ENCODE measurements at regions not wholly inside any gene's neighbourhood (a gene's known extent, or its start where the extent isn't known, plus 50 kb on each side); places are given as distances from the start of the nearest gene placed in this dataset.

GRCh38 chr10:131739206-131739605 is 161.6 kb upstream of the PPP2R2D start:
- TF ChIP-seq JUN (IDR thresholded peaks at IDR 0.05; ENCODE audit: borderline replicate concordance, insufficient read depth, insufficient read length, low read depth) (no peak), POLR2AphosphoS5 (IDR thresholded peaks at IDR 0.05; ENCODE audit: insufficient read depth, low read depth, low read length) (no peak)
